Progenitor cell of endocrine pancreas (in vitro differentiated cells): ENCODE measurements at regions not wholly inside any gene's neighbourhood (a gene's known extent, or its start where the extent isn't known, plus 50 kb on each side); places are given as distances from the start of the nearest gene placed in this dataset.

Experiments
- DNase-seq: peaks from one replicate; pipeline ENCODE4 v3.0.0; 2021; ENCODE audit warnings: low spot score; ENCODE audit not compliant: unreplicated experiment
- H3K27ac Mint-ChIP-seq: 2 replicates; pipeline ENCODE4 v1.8.0; 2021; ENCODE audit warnings: mild to moderate bottlenecking, moderate library complexity, mixed read lengths
- H3K27me3 Mint-ChIP-seq: 2 replicates; pipeline ENCODE4 v1.8.0; 2021; ENCODE audit warnings: mixed read lengths
- H3K36me3 Mint-ChIP-seq: 2 replicates; pipeline ENCODE4 v1.8.0; 2022; ENCODE audit warnings: mixed read lengths; ENCODE audit not compliant: insufficient read depth
- H3K4me1 Mint-ChIP-seq: 2 replicates; pipeline ENCODE4 v1.8.0; 2021; ENCODE audit warnings: low read depth, mixed read lengths
- H3K4me3 Mint-ChIP-seq: 2 replicates; pipeline ENCODE4 v1.8.0; 2021; ENCODE audit warnings: low read depth, mild to moderate bottlenecking, moderate library complexity, mixed read lengths
- H3K9me3 Mint-ChIP-seq: 2 replicates; pipeline ENCODE4 v1.8.0; 2021; ENCODE audit warnings: low read depth, mixed read lengths
- TF ChIP-seq, protein P1 (sequence below): fragments of 200-600 bp; sonication (generic); IDR thresholded peaks from one replicate; pipeline ENCODE4 v1.5.0; 2021; ENCODE audit warnings: antibody characterized with exemption, mild to moderate bottlenecking; ENCODE audit not compliant: unreplicated experiment

DNA sequence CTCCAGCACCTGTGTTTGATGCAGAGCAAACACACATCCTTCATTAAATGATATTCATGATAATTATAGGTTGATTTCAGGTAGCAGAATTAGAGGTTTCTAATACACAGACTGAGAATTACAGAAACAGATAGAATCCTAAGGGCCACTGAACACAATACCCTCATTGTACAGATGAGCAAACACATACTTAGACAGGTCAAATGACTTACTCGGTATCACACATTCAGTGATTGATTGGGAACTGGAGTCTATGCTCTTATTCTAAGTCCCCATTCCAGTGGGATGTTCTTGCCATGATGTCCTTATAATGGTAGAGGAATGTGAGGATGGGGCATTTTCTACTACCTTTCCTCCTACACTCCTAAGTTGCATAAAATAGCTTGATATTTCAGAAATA is 70.8 kb downstream of the DCAF8L1 start:
- Mint-ChIP-seq H3K27ac (no peak overlapping the region), H3K4me1 (peaks cover 4% of the 10 kb centered on the region), H3K36me3 (no peaks in the 10 kb centered on the region), H3K27me3 (no peaks in the 10 kb centered on the region), H3K9me3 (peaks cover 2% of the 10 kb centered on the region), H3K4me3 (no peak overlapping the region)
- TF ChIP-seq, protein P1, sequence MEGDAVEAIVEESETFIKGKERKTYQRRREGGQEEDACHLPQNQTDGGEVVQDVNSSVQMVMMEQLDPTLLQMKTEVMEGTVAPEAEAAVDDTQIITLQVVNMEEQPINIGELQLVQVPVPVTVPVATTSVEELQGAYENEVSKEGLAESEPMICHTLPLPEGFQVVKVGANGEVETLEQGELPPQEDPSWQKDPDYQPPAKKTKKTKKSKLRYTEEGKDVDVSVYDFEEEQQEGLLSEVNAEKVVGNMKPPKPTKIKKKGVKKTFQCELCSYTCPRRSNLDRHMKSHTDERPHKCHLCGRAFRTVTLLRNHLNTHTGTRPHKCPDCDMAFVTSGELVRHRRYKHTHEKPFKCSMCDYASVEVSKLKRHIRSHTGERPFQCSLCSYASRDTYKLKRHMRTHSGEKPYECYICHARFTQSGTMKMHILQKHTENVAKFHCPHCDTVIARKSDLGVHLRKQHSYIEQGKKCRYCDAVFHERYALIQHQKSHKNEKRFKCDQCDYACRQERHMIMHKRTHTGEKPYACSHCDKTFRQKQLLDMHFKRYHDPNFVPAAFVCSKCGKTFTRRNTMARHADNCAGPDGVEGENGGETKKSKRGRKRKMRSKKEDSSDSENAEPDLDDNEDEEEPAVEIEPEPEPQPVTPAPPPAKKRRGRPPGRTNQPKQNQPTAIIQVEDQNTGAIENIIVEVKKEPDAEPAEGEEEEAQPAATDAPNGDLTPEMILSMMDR, result no peak
- DNase-seq, result no peak

DNA sequence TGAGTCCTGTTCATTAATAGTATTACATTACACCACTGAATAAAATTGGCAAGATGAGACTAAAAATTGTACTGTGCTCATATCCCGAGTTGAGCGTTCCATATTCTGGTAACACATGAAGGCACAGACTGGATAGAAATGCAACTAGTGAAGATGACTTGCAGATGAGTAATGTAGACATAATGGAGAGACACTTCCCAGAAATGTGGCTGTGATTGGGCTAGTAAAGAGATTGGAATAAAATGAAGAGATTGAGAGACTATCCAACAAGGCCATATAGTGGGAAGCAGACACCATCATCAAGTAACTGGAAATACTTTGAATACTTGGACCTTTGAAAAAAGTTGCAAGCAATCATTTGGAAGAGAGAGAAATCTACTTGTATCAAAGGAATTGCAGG is 77.3 kb downstream of the DCAF8L1 start:
- TF ChIP-seq, protein P1, result no peak
- H3K4me3 Mint-ChIP-seq, result no peak overlapping the region
- H3K36me3 Mint-ChIP-seq, result no peaks in the 10 kb centered on the region
- H3K27ac Mint-ChIP-seq, result no peak overlapping the region
- no peak for DNase-seq
- H3K27me3 Mint-ChIP-seq, result no peaks in the 10 kb centered on the region
- H3K4me1 Mint-ChIP-seq, result no peaks in the 10 kb centered on the region
- H3K9me3 Mint-ChIP-seq, result peaks cover 13% of the 10 kb centered on the region

DNA sequence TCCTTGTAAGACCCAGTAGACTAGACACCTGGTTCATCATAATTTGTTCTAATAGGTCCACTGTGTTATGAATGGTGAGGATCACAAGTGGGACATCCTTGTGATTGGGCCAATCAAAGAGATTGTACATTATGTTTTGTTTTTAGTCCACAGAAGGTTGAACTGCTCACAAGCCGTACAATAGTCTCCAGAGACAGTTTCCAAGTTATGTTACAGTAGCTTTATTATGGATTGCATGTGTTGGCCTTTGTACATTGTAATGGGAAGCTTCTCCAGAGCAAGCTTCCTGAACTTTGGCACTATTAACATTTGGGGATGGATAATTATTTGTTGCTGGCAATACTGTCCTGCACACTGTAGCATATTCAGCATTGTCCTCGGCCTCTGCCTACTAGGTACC is 86.1 kb downstream of the MAGEB10 start:
- H3K27ac Mint-ChIP-seq, result no peak overlapping the region
- H3K27me3 Mint-ChIP-seq, result no peaks in the 10 kb centered on the region
- no peaks in the 10 kb centered on the region for H3K4me1 Mint-ChIP-seq
- TF ChIP-seq, protein P1, result no peak
- peaks cover 23% of the 10 kb centered on the region for H3K9me3 Mint-ChIP-seq
- H3K4me3 Mint-ChIP-seq, result no peak overlapping the region
- no peak for DNase-seq
- H3K36me3 Mint-ChIP-seq, result no peaks in the 10 kb centered on the region

DNA sequence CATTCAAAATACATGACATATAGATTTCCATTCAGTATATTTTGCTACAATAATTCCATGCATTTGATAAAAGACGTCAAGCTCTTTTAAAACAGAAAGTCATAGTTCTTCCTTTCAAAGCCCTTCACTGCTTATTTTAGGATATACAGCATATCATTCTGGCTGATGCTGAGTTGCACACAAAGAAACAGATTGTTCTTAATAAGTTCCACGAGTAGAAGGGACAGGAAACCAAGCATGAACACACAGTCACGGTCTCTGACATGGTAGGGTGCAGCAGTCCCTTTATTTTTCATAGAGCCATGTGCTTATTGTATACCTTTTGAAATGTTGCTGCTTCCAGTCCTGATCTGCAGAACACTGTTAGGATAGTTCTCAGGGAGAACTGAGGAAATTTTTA is 85.4 kb downstream of the MAGEB10 start:
- DNase-seq, result no peak
- Mint-ChIP-seq H3K27ac (no peak overlapping the region), H3K4me3 (no peak overlapping the region), H3K9me3 (peaks cover 21% of the 10 kb centered on the region), H3K36me3 (no peaks in the 10 kb centered on the region), H3K27me3 (no peaks in the 10 kb centered on the region), H3K4me1 (no peaks in the 10 kb centered on the region)
- TF ChIP-seq, protein P1, result no peak

DNA sequence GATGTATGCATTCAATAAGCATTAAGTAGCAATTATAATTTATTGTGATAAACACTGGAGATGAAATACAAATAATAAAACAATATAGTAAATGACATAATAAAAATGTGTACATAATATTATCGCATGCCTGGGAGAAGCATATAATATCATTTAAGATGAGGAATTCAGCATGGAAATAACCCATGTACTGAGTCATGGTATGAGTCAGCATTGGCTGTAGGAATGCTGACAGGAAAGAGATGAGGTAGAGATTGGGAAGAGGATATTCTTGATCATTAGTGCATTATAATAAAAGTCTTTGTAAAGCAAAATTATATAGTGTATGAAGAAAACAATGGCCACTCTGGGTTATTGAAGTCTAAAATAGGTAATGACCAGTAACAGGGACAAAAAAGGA is 82.8 kb downstream of the MAGEB10 start:
- Mint-ChIP-seq H3K4me3 (no peak overlapping the region), H3K4me1 (no peaks in the 10 kb centered on the region), H3K36me3 (peaks cover 1% of the 10 kb centered on the region), H3K9me3 (peaks cover 21% of the 10 kb centered on the region), H3K27me3 (no peaks in the 10 kb centered on the region), H3K27ac (no peak overlapping the region)
- TF ChIP-seq, protein P1, result no peak
- DNase-seq, result no peak

DNA sequence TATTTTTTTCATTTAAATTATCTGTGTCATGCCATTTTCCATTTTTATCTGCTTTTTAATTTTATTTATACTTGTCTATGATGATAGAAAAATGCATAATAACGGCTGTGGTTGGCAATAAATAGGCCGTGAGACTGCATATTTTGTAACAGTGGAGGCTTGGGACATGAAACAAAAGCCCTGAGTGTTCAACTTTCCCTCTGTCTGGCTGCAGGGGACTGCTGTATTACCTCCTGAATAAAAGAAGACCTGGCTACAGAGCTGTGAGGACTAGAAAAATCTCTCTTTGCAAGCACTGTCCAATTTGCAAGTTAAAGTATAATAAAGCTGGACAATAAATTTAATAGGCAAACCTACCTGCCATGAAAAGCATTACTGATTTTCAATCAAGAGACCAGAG is 82.1 kb downstream of the MAGEB10 start:
- Mint-ChIP-seq H3K27ac (no peak overlapping the region), H3K9me3 (peaks cover 21% of the 10 kb centered on the region), H3K4me1 (no peaks in the 10 kb centered on the region), H3K27me3 (no peaks in the 10 kb centered on the region), H3K36me3 (peaks cover 1% of the 10 kb centered on the region), H3K4me3 (no peak overlapping the region)
- TF ChIP-seq, protein P1, result no peak
- DNase-seq, result no peak
